DND-41 (cell line): ENCODE measurements at regions not wholly inside any gene's neighbourhood (a gene's known extent, or its start where the extent isn't known, plus 50 kb on each side); places are given as distances from the start of the nearest gene placed in this dataset.

ENCODE experiments used
- EZH2 ChIP-seq: IDR thresholded peaks from 3 replicates; pipeline ENCODE4 v1.6.1; 2012; ENCODE audit warnings: borderline replicate concordance, low read depth, mild to moderate bottlenecking, moderate library complexity, low read length, inconsistent platforms; ENCODE audit not compliant: severe bottlenecking
- TF ChIP-seq, protein P1 (sequence below): IDR thresholded peaks from 2 replicates; pipeline ENCODE4 v1.5.1; 2012; ENCODE audit warnings: borderline replicate concordance, low read length, moderate library complexity, mild to moderate bottlenecking; ENCODE audit not compliant: poor library complexity, severe bottlenecking; ENCODE audit errors: extremely low read depth

- TF ChIP-seq, protein P1, sequence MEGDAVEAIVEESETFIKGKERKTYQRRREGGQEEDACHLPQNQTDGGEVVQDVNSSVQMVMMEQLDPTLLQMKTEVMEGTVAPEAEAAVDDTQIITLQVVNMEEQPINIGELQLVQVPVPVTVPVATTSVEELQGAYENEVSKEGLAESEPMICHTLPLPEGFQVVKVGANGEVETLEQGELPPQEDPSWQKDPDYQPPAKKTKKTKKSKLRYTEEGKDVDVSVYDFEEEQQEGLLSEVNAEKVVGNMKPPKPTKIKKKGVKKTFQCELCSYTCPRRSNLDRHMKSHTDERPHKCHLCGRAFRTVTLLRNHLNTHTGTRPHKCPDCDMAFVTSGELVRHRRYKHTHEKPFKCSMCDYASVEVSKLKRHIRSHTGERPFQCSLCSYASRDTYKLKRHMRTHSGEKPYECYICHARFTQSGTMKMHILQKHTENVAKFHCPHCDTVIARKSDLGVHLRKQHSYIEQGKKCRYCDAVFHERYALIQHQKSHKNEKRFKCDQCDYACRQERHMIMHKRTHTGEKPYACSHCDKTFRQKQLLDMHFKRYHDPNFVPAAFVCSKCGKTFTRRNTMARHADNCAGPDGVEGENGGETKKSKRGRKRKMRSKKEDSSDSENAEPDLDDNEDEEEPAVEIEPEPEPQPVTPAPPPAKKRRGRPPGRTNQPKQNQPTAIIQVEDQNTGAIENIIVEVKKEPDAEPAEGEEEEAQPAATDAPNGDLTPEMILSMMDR, result no peak
- no peak for TF ChIP-seq EZH2
Observed at GRCh38 chr1:116298746-116299145, 74.3 kb upstream of the ATP1A1 start.
